ENCODE measurements at regions not wholly inside any gene's neighbourhood (a gene's known extent, or its start where the extent isn't known, plus 50 kb on each side); places are given as distances from the start of the nearest gene placed in this dataset.

DNA sequence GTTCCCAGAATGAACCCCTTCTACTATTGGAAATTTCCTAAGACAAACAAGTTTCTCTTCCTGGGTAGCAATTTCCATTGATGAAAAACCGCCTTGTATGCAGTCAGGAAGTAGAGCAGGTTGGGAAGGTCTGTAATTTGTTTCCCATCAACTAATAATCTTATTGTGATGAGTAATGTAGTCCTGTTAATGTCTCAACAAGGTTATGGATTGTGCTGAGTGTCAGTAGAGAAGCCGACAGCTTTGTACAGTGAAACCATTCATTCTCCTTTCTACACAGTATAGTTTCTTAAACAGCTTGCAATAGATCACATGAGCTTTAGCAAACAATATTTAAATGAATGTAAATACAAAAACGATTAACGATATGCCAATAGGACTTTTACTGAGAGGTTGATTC is 355.4 kb upstream of the WWC1 start:
- no peak for TF ChIP-seq CTCF (IDR thresholded peaks at IDR 0.05; ENCODE audit: insufficient read depth, low read length, poor library complexity, severe bottlenecking)
- TF ChIP-seq EZH2phosphoT487 (conservative IDR thresholded peaks at IDR 0.05; ENCODE audit: low read length), result no peak

Data from SU-DHL-6 (cell line).